HL-60 (cell line): ENCODE measurements at regions not wholly inside any gene's neighbourhood (a gene's known extent, or its start where the extent isn't known, plus 50 kb on each side); places are given as distances from the start of the nearest gene placed in this dataset.

Experiments used
- CTCF ChIP-seq: IDR thresholded peaks from one replicate; pipeline ENCODE4 v1.5.1; 2011; ENCODE audit warnings: low read length, control low read depth, inconsistent platforms; ENCODE audit not compliant: insufficient read depth
- GABPA ChIP-seq: IDR thresholded peaks from 2 replicates; pipeline ENCODE4 v1.6.1; 2012; ENCODE audit warnings: low read depth
- POLR2AphosphoS5 ChIP-seq: IDR thresholded peaks from 2 replicates; pipeline ENCODE4 v1.6.1; 2012; ENCODE audit warnings: low read depth
- SPI1 ChIP-seq: IDR thresholded peaks from 2 replicates; pipeline ENCODE4 v1.6.1; 2012; ENCODE audit warnings: low read depth, mild to moderate bottlenecking, borderline replicate concordance
- TF ChIP-seq, protein P1 (sequence below): IDR thresholded peaks from 2 replicates; pipeline ENCODE4 v1.6.1; 2012; ENCODE audit warnings: low read depth; ENCODE audit not compliant: insufficient replicate concordance

- TF ChIP-seq CTCF (no peak), GABPA (no peak), POLR2AphosphoS5 (no peak), SPI1 (no peak)
- TF ChIP-seq, protein P1, sequence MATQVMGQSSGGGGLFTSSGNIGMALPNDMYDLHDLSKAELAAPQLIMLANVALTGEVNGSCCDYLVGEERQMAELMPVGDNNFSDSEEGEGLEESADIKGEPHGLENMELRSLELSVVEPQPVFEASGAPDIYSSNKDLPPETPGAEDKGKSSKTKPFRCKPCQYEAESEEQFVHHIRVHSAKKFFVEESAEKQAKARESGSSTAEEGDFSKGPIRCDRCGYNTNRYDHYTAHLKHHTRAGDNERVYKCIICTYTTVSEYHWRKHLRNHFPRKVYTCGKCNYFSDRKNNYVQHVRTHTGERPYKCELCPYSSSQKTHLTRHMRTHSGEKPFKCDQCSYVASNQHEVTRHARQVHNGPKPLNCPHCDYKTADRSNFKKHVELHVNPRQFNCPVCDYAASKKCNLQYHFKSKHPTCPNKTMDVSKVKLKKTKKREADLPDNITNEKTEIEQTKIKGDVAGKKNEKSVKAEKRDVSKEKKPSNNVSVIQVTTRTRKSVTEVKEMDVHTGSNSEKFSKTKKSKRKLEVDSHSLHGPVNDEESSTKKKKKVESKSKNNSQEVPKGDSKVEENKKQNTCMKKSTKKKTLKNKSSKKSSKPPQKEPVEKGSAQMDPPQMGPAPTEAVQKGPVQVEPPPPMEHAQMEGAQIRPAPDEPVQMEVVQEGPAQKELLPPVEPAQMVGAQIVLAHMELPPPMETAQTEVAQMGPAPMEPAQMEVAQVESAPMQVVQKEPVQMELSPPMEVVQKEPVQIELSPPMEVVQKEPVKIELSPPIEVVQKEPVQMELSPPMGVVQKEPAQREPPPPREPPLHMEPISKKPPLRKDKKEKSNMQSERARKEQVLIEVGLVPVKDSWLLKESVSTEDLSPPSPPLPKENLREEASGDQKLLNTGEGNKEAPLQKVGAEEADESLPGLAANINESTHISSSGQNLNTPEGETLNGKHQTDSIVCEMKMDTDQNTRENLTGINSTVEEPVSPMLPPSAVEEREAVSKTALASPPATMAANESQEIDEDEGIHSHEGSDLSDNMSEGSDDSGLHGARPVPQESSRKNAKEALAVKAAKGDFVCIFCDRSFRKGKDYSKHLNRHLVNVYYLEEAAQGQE = no peak
Observed at GRCh38 chr9:1285526-1285925, 235.4 kb downstream of the DMRT2 start.
